Activated T-cell treated with anti-CD3 and anti-CD28 coated beads for 24 hours (primary cell): ENCODE measurements at regions not wholly inside any gene's neighbourhood (a gene's known extent, or its start where the extent isn't known, plus 50 kb on each side); places are given as distances from the start of the nearest gene placed in this dataset.

Experiments
- DNase-seq: peaks from one replicate; pipeline ENCODE4 v3.0.0-alpha.2; 2020; ENCODE audit warnings: low read depth

GRCh38 chr2:217193431-217194340 is 333.8 kb upstream of the TNP1 start:
- no peak for DNase-seq

GRCh38 chr2:217192366-217192765 is 332.5 kb upstream of the TNP1 start:
- no peak for DNase-seq

DNA sequence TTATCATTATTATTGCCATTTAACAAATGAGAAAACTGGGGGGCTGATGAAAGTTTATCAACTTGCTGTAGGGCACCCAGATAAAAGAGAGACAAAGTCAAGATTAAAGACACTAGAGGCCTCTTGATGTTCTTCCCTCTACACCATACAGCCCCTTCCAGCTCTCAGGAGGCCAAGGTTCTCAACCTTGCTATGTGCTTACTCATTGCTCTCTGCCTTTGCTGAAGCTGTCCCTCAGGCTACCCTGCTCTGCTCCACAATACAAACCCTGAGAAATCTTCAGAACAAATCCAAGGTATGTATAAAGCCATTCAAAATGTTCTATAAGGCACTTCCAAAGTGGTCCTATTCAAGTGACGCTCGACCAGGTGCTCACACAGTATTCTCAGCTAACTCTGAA is 329.9 kb upstream of the TNP1 start:
- DNase-seq, result no peak

DNA sequence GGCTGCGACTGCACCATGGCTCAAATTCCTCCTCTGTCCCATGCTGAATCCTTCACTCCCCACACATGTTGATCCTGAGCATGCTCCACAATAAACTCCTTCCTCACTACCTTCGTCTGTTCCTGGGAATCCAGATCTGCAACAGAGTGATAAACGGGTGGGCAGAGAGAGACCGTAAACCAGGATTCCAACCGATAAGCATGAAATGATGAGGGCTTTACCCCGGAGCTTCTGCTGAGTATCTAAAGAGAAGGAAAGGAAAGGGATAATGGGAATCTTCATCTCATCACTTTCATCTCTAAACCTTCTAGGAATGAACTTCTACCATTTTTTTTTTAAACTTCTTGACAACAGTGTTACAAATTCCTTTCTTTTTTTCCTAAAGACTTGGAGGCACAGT is 329.3 kb upstream of the TNP1 start:
- no peak for DNase-seq

GRCh38 chr2:217186668-217187159 is 326.9 kb upstream of the TNP1 start:
- DNase-seq, result no peak

DNA sequence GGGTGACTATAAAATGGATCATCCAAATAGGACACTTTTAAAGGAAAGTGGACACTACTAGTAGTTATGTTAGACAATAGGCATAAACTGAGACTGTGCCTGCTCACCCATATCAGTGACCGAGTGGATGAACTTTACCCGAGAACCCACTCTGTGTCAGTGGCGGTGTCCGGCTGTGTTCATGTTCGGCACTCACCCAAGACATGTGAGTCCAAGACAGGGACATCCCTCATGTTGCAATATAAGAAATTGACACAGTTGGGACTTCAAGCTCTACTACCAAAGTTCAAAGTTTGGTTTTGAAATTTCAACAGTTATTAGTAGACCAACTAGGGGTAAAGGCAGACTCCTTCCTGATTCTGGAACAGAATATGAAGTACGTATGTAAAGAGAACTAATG is 326.3 kb upstream of the TNP1 start:
- DNase-seq, result no peak

DNA sequence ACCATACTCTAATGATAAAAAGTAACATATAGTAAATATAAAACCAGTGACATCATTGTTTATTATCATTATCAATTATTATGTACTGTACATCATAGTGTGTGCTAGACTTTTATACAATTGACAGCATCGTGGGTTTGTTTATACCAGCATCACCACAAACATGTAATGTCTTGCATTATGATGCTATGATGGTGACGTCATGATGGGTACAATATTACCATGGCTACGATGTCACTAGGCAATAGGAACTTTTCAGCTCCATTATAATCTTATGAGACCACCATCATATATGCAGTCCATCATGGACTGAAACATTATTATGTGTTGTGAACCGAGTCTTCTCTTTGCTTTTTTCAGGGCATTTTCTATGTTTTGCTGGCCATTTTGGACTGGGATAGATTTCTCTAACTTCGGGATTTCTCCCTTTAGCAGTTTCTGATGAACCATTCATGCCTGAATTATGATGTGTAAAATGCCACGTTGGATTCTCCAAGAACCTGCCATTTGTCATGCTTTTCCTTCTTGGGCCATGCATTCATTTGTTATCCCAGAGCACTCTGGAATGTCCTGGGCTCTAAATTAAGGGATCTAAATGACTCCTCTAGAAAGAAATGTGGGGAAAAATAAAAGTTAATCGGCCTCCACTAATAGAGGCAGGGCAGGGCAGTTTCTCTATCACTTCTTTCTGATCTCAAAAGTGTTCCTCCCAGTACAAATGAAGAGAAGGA is 325.6 kb upstream of the TNP1 start:
- no peak for DNase-seq

- DNase-seq, result no peak
Observed at GRCh38 chr2:217184242-217184641, 324.4 kb upstream of the TNP1 start.

DNA sequence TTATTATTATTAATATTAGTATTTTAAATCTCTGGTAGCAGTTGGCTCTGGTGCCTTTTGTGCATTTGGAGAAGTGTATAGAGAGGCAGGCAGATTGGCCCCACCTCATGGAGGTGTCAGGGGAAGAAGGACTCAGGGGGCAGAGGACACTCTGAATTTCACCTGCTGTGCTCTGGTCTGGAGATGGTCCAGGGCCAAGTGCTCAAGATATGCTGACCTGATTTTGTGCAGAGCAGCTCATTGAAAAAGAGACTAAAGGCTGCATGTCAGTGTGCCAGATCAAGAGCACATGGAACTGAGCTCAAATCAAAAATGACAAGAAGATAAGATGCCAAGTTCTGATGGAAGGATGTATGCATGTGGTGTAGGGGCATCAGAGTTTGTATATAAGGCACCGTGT is 323.6 kb upstream of the TNP1 start:
- DNase-seq, result no peak

DNA sequence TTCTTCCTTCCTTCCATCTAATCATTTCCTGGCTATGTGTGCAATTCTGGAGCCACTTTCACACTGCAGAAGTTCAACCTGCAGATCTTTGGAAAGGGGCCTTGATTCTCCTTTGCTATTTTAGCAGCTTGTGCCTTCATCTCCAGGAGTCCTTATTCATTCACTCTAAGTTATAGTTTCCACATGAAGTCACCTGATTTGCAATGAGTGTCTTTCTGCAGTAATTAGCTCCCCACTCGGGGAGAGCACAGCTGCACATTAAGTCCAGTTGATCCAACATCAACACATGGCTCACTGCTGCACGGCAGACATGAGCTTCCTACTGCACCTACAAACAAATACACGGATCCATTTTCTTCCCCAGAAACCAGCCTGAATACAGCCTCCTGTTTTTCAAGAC is 323.1 kb upstream of the TNP1 start:
- DNase-seq, result no peak

DNA sequence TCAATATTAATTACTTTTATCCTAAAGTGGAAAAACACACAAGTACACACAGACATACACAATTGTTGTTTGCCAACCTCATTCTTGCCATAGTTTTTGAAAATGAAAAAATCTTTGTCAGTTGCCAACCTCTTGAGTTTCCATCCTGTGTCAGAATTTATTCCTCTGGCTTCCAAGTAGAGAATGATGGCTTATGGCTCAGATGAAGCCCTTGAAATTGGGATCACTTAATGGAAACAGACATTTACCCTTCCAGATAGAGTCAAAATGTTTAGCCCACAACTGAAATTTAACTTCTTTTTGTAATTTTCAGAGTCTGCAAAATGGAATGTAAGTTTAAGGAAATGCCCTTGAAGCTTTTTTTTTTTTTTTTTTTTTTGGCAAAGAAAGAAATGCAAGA is 321.6 kb upstream of the TNP1 start:
- no peak for DNase-seq

DNA sequence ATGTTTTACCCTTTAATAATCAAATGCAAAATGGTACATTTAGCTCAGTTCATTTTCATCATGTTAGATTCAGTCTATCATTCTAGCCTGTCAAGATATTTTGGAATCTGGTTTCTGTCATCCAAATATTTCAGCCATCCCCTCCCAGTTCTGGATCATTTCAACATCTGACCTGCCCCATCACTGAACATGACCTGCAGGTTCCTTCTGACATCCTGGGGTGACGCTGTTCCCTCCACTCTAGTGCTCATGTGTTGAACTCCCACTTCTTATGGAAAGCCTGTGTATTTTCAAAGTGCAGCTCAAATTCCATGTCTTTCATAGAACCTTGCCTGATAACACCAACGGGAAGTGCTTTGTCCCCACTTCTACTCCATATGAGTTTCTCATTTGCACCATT is 320.0 kb upstream of the TNP1 start:
- no peak for DNase-seq

GRCh38 chr2:217178341-217178740 is 318.5 kb upstream of the TNP1 start:
- no peak for DNase-seq

GRCh38 chr2:217177720-217178119 is 317.9 kb upstream of the TNP1 start:
- DNase-seq, result no peak

- DNase-seq, result no peak
Observed at GRCh38 chr2:217171874-217172273, 312.0 kb upstream of the TNP1 start.

DNA sequence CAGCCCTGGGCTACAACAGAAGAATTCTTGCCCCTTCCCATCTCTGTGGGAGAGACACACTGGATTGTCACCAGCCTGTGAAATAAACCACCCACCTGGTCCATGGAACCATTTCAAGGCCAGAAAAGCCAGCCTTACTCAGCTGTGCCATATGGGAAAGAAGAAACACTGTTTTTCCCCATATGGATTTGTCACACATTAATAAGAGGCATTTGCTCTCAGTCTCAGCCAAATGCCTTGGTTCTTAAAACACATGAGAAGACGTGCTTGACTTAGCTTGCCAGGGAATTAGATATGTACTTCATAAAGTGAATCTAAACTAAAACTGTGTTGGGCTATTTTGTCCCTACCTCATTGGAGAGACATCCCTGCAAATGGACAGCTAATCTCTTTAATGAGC is 308.6 kb upstream of the TNP1 start:
- DNase-seq, result no peak

DNA sequence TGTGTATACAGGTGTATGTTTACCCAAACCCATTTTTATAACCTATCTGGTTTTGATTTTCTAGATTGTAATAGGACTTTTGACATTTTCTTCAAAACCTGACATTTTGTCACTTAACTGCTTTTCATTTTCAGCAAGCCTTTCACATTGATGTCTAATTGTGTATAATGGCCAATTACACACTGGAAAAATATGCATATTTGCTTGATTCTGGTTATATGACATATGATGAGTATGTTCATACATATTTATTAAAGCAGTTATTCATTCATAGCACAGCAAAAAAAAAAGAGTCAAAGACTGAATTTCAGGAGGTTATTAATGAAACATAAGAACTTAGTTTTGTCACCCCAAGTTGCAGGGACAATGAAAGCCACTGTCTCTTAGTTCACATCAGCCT is 307.7 kb upstream of the TNP1 start:
- no peak for DNase-seq

DNA sequence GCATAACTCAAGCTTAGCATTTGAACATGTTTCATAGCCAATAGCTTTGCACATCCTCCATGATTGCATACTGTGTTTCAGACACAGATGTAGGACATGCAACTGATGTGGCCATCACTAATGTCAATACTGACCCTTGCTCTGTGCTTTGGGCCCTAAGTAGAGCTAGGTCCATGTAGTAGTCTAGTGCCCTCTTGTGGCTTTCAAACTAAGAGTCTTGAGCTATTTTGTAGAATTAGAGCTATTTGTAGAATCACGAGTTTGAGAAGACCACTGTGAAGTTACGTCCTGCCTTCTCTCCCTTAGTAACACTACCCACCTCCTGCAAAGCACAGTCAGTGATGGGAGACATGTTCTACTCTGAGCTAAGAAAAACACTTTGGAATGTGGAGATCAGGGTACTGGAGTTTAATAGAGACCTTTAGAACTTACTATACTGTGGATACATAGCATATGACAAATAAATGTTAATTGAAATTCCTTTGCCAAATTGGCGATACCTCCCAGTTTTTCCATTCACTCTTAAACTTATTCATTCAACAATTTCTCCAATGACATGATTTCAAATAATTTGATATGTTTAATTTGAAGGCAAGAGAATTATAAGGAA is 306.5 kb upstream of the TNP1 start:
- DNase-seq, result no peak

DNA sequence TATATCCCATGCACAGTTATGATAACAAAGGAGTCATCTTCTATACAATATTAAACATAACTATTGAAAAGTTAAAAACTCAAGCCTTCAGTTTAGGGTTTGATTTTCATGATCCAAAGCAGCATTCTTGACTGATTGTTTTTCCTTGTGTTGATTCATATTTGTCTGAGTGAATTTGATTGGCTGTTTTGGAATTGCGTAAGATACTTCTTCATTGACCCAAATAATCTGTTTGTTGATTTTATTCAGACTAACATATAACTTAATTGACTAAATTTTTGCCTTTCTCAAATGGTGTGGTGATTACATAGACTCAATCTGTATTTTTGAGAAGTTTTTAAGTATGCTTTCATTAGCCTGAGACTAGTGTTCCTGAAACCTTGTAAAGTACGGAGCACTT is 305.7 kb upstream of the TNP1 start:
- no peak for DNase-seq

DNA sequence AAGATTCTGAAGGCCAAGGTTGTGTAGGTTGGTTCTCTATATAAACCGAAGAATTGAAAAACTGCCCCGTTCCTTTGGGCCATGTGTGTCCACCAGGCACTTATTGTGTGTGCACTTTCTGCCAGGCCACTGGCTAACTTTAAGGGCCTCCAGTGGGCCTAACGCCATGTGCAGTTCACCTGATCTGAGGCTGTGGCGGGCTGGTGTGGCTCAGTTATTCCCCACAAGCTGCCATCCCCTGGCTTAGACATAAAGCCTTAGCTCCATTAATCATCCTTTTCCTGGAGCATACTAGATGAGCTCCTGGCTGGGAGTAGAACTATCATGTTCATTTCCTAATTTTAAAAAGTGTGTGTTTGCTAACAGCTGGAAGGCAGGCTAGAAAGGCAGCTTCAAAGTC is 304.1 kb upstream of the TNP1 start:
- no peak for DNase-seq

DNA sequence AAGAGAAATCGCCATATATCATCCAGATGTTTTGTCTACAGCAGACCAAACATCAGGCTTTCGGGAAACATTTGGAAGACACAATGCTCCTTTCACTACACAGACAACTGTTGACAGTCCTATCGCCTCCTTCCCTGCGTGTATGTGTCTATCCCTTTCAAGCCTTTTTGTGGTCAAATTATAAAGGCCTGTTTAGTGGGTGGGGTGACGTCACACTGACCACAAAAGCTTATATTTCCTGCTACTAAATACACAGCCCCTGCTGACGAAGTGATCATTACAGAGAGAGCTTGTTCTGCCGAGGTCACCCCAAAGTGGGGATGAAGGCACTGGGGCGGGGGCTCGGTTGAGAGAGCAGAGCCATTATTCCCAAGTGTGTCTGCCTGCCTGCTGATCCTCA is 302.7 kb upstream of the TNP1 start:
- no peak for DNase-seq

DNA sequence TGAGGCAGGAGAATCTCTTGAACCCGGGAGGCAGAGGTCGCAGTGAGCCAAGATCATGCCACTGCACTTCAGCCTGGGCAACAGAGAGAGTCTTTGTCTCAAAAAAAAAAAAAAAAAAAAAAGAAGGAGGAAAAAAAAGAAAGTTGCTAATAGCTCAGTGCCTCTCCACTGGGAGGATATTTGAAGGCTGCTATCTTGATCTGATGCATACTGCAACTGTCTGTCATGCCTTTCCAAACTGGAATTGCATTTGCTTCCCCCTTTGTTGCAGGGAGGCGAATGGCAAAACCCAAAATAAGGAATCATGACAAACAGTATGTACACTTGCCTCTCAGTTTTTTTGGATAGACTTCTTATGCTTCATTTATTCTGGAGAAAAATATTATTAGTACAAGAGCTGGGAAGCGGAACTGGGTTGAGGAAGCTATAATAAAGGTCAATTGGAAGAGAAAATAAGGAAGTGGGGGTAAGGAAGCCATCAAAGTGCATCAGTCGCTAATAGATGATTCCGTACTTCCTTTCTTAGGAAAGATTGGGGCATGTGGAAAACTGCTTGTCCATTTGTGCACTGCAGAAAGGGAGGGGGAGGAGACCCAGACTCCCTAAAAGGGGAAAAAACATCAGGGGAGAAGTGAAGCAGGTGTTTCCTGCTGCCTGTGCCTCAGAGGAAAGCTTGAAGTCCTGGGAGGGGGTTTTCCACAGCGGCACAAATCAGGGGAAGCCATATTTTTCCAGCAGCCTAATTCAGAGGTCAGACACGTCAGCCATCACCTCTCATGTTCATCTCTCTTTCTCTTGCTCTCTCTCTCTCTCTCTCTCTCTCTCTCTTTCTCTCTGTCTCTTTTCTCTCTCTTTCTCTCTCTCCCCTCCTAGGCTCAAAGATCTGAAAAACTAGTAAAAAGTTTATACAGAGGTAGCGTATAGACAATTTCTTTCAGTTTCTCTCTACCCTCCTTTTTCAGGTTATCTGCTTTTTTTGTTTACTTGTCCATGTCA is 301.4 kb upstream of the TNP1 start:
- DNase-seq, result no peak
